Loucy (cell line): ENCODE measurements at regions not wholly inside any gene's neighbourhood (a gene's known extent, or its start where the extent isn't known, plus 50 kb on each side); places are given as distances from the start of the nearest gene placed in this dataset.

ENCODE experiments used
- H2AFZ ChIP-seq: fragments of 200-600 bp; sonication (generic); 2 replicates; pipeline ENCODE4 v1.6.0; 2016; ENCODE audit warnings: antibody characterized with exemption, mild to moderate bottlenecking, low read length, moderate library complexity
- H3F3A ChIP-seq: fragments of 200-600 bp; 2 replicates; pipeline ENCODE4 v1.6.0; 2016; ENCODE audit warnings: antibody characterized with exemption, low read depth, mild to moderate bottlenecking
- H3K27me3 ChIP-seq: fragments of 200-600 bp; sonication (generic); 2 replicates; pipeline ENCODE4 v1.6.1; 2014; ENCODE audit warnings: low read length, mild to moderate bottlenecking; ENCODE audit not compliant: insufficient read depth, poor library complexity, severe bottlenecking
- H3K36me3 ChIP-seq: fragments of 200-600 bp; sonication (generic); 2 replicates; pipeline ENCODE4 v1.6.1; 2016; ENCODE audit warnings: low read length; ENCODE audit not compliant: insufficient read depth
- H3K4me1 ChIP-seq: fragments of 200-600 bp; sonication (generic); 2 replicates; pipeline ENCODE4 v1.5.1; 2014; ENCODE audit warnings: low read length, mild to moderate bottlenecking; ENCODE audit not compliant: insufficient read depth, poor library complexity, severe bottlenecking
- H3K4me2 ChIP-seq: fragments of 200-600 bp; sonication (generic); 2 replicates; pipeline ENCODE4 v1.6.0; 2014; ENCODE audit warnings: antibody characterized with exemption, low read length, low read depth, mild to moderate bottlenecking; ENCODE audit not compliant: poor library complexity, severe bottlenecking
- H3K4me3 ChIP-seq: fragments of 200-600 bp; sonication (generic); 2 replicates; pipeline ENCODE4 v1.5.1; 2014; ENCODE audit warnings: low read length, mild to moderate bottlenecking, mixed read lengths; ENCODE audit not compliant: poor library complexity, severe bottlenecking
- H3K79me2 ChIP-seq: fragments of 200-600 bp; sonication (generic); 2 replicates; pipeline ENCODE4 v1.6.1; 2014; ENCODE audit warnings: low read length; ENCODE audit not compliant: insufficient read depth
- H3K9ac ChIP-seq: fragments of 200-600 bp; sonication (generic); 2 replicates; pipeline ENCODE4 v1.6.0; 2014; ENCODE audit warnings: mild to moderate bottlenecking, low read depth, low read length, moderate library complexity; ENCODE audit not compliant: poor library complexity, severe bottlenecking
- H3K9me2 ChIP-seq: fragments of 200-600 bp; sonication (generic); replicated peaks from 2 replicates; pipeline ENCODE4 v1.6.1; 2016; ENCODE audit warnings: low read depth, low read length, mixed read lengths
- H3K9me3 ChIP-seq: fragments of 200-600 bp; sonication (generic); 2 replicates; pipeline ENCODE4 v1.6.1; 2014; ENCODE audit warnings: mild to moderate bottlenecking, antibody characterized with exemption, low read length, low read depth; ENCODE audit not compliant: insufficient read depth
- H4K20me1 ChIP-seq: fragments of 200-600 bp; sonication (generic); 2 replicates; pipeline ENCODE4 v1.6.0; 2014; ENCODE audit warnings: antibody characterized with exemption, low read length, mild to moderate bottlenecking; ENCODE audit not compliant: insufficient read depth, poor library complexity, severe bottlenecking
- CTCF ChIP-seq: fragments of 200-600 bp; sonication (generic); conservative IDR thresholded peaks from 2 replicates; pipeline ENCODE4 v1.5.1; 2014; ENCODE audit warnings: mild to moderate bottlenecking, antibody characterized with exemption, low read length
- EZH2phosphoT487 ChIP-seq: fragments of 200-600 bp; IDR thresholded peaks from 2 replicates; pipeline ENCODE4 v1.6.1; 2018; ENCODE audit warnings: antibody characterized with exemption, mild to moderate bottlenecking, moderate library complexity, borderline replicate concordance

GRCh38 chr10:20958225-20958624 lies 61.1 kb upstream of the NEBL start:
- Histone ChIP-seq H3K9me3 (no peaks in the 10 kb centered on the region), H3K9ac (no peak overlapping the region), H3K4me3 (no peak overlapping the region), H3K36me3 (no peaks in the 10 kb centered on the region), H3K9me2 (no peaks in the 10 kb centered on the region), H4K20me1 (no peaks in the 10 kb centered on the region), H3F3A (no peaks in the 10 kb centered on the region), H3K4me2 (no peak overlapping the region), H3K4me1 (no peaks in the 10 kb centered on the region), H2AFZ (no peak overlapping the region), H3K27me3 (no peaks in the 10 kb centered on the region), H3K79me2 (no peaks in the 10 kb centered on the region)
- TF ChIP-seq EZH2phosphoT487 (no peak), CTCF (no peak)

GRCh38 chr10:20957744-20958143 lies 60.6 kb upstream of the NEBL start:
- Histone ChIP-seq H3K36me3 (no peaks in the 10 kb centered on the region), H3K27me3 (no peaks in the 10 kb centered on the region), H4K20me1 (no peaks in the 10 kb centered on the region), H3K79me2 (no peaks in the 10 kb centered on the region), H3K9ac (no peak overlapping the region), H3K4me2 (no peak overlapping the region), H3K9me2 (no peaks in the 10 kb centered on the region), H3K9me3 (no peaks in the 10 kb centered on the region), H3K4me3 (no peak overlapping the region), H3K4me1 (no peaks in the 10 kb centered on the region), H2AFZ (no peak overlapping the region), H3F3A (no peaks in the 10 kb centered on the region)
- TF ChIP-seq EZH2phosphoT487 = no peak

- Histone ChIP-seq H3K9ac (no peak overlapping the region), H3K9me2 (no peaks in the 10 kb centered on the region), H4K20me1 (no peaks in the 10 kb centered on the region), H3K4me3 (no peak overlapping the region), H3K27me3 (no peaks in the 10 kb centered on the region), H3F3A (no peaks in the 10 kb centered on the region), H3K79me2 (no peaks in the 10 kb centered on the region), H3K36me3 (no peaks in the 10 kb centered on the region), H3K9me3 (no peaks in the 10 kb centered on the region), H2AFZ (no peak overlapping the region), H3K4me2 (no peak overlapping the region), H3K4me1 (no peaks in the 10 kb centered on the region)
- TF ChIP-seq EZH2phosphoT487 = no peak
- no peak for TF ChIP-seq CTCF
Observed at GRCh38 chr10:20956843-20957242, 59.7 kb upstream of the NEBL start.

GRCh38 chr10:20955355-20955893 lies 58.3 kb upstream of the NEBL start:
- Histone ChIP-seq H2AFZ (no peak overlapping the region), H3K9me3 (no peaks in the 10 kb centered on the region), H3K79me2 (no peaks in the 10 kb centered on the region), H3K4me1 (no peaks in the 10 kb centered on the region), H3K27me3 (no peaks in the 10 kb centered on the region), H3F3A (no peaks in the 10 kb centered on the region), H3K36me3 (no peaks in the 10 kb centered on the region), H3K9me2 (no peaks in the 10 kb centered on the region), H3K4me2 (no peak overlapping the region), H3K9ac (no peak overlapping the region), H4K20me1 (no peaks in the 10 kb centered on the region), H3K4me3 (no peak overlapping the region)
- TF ChIP-seq CTCF = no peak
- TF ChIP-seq EZH2phosphoT487 = no peak
